ENCODE measurements at regions not wholly inside any gene's neighbourhood (a gene's known extent, or its start where the extent isn't known, plus 50 kb on each side); places are given as distances from the start of the nearest gene placed in this dataset.

GRCh38 chr21:38884440-38884839, 78.7 kb downstream of the ETS2 start:
- DNase-seq (ENCODE audit: low spot score in 2 of 2): no peak
- H3K36me3 Mint-ChIP-seq: peaks cover 18 to 36% of the 10 kb centered on the region in 2 donors
- H3K9me3 Mint-ChIP-seq: peaks cover 5 to 39% of the 10 kb centered on the region in 2 donors
- ATAC-seq: no peak
- H3K27ac Mint-ChIP-seq: no peak overlapping the region

GRCh38 chr21:38883142-38883541, 77.4 kb downstream of the ETS2 start:
- ATAC-seq (no peak), DNase-seq (ENCODE audit: low spot score in 2 of 2) (no peak)
- Mint-ChIP-seq H3K27ac (no peak overlapping the region), H3K36me3 (peaks cover 18 to 33% of the 10 kb centered on the region in 2 donors), H3K9me3 (peaks cover 5 to 42% of the 10 kb centered on the region in 2 donors)

- H3K36me3 Mint-ChIP-seq: peaks cover 3 to 26% of the 10 kb centered on the region in 2 donors
- DNase-seq (ENCODE audit: low spot score in 2 of 2) (no peak), ATAC-seq (no peak)
- no peak overlapping the region for H3K27ac Mint-ChIP-seq
- peaks cover 0 to 30% of the 10 kb centered on the region in 2 donors for H3K9me3 Mint-ChIP-seq
Measured at GRCh38 chr21:38881131-38881530, 75.4 kb downstream of the ETS2 start.

- DNase-seq (ENCODE audit: low spot score in 2 of 2) (no peak), ATAC-seq (no peak)
- peaks cover 0 to 25% of the 10 kb centered on the region in 2 donors for H3K9me3 Mint-ChIP-seq
- peaks cover 0 to 24% of the 10 kb centered on the region in 2 donors for H3K36me3 Mint-ChIP-seq
- no peak overlapping the region for H3K27ac Mint-ChIP-seq
Measured at GRCh38 chr21:38880577-38880966, 74.8 kb downstream of the ETS2 start.

- Mint-ChIP-seq H3K27ac (no peak overlapping the region), H3K36me3 (peaks cover 0 to 24% of the 10 kb centered on the region in 2 donors), H3K9me3 (peaks cover 0 to 25% of the 10 kb centered on the region in 2 donors)
- ATAC-seq: no peak
- no peak for DNase-seq (ENCODE audit: low spot score in 2 of 2)
Measured at GRCh38 chr21:38879912-38880576, 74.3 kb downstream of the ETS2 start.

GRCh38 chr21:38878379-38879179, 72.8 kb downstream of the ETS2 start:
- DNase-seq (ENCODE audit: low spot score in 2 of 2) (no peak), ATAC-seq (no peak)
- Mint-ChIP-seq H3K36me3 (peaks cover 0 to 16% of the 10 kb centered on the region in 2 donors), H3K9me3 (peaks cover 0 to 19% of the 10 kb centered on the region in 2 donors), H3K27ac (no peak overlapping the region)

- Mint-ChIP-seq H3K36me3 (peaks cover 0 to 2% of the 10 kb centered on the region in 2 donors), H3K9me3 (peaks cover 0 to 10% of the 10 kb centered on the region in 2 donors), H3K27ac (no peak overlapping the region)
- no peak for DNase-seq (ENCODE audit: low spot score in 2 of 2)
- ATAC-seq: no peak
Measured at GRCh38 chr21:38875694-38876492, 70.2 kb downstream of the ETS2 start.

Measured in activated naive CD4-positive, alpha-beta T cell treated with anti-CD3 and anti-CD28 coated beads, Interleukin-2, amount 50 U/mL, for 72 hours (primary cell).